IPS-15b (cell line): ENCODE measurements at regions not wholly inside any gene's neighbourhood (a gene's known extent, or its start where the extent isn't known, plus 50 kb on each side); places are given as distances from the start of the nearest gene placed in this dataset.
"Not testable (repeated sequence)": the region's sequence is repeated elsewhere in the genome, so short reads cannot be mapped to it uniquely, and the experiment has no call there.

ENCODE experiments used
- H3K27me3 ChIP-seq: one replicate; pipeline ENCODE4 v1.6.1; 2013; ENCODE audit warnings: low read length; ENCODE audit not compliant: control insufficient read depth, insufficient read depth
- H3K36me3 ChIP-seq: one replicate; pipeline ENCODE4 v1.6.1; 2013; ENCODE audit warnings: low read length; ENCODE audit not compliant: control insufficient read depth, insufficient read depth
- H3K4me1 ChIP-seq: one replicate; pipeline ENCODE4 v1.6.1; 2013; ENCODE audit warnings: mild to moderate bottlenecking, low read length; ENCODE audit not compliant: control insufficient read depth, insufficient read depth
- H3K4me3 ChIP-seq: one replicate; pipeline ENCODE4 v1.5.1; 2013; ENCODE audit warnings: low read depth, low read length
- H3K9ac ChIP-seq: one replicate; pipeline ENCODE4 v1.6.1; 2013; ENCODE audit warnings: low read depth, mild to moderate bottlenecking, low read length
- H3K9me3 ChIP-seq: one replicate; pipeline ENCODE4 v1.6.1; 2013; ENCODE audit warnings: mild to moderate bottlenecking, low read length; ENCODE audit not compliant: control insufficient read depth, insufficient read depth

- Histone ChIP-seq H3K4me1 (no peaks in the 10 kb centered on the region), H3K9ac (no peak overlapping the region), H3K4me3 (no peak overlapping the region), H3K36me3 (no peaks in the 10 kb centered on the region), H3K9me3 (peaks cover 2% of the 10 kb centered on the region), H3K27me3 (no peaks in the 10 kb centered on the region)
Measured at GRCh38 chr9:102728946-102729345, 266.2 kb upstream of the CYLC2 start.

GRCh38 chr9:102714184-102714583 lies 280.9 kb upstream of the CYLC2 start:
- no peak overlapping the region for H3K9ac ChIP-seq
- H3K4me3 ChIP-seq = no peak overlapping the region
- peaks cover 9% of the 10 kb centered on the region for H3K9me3 ChIP-seq
- no peaks in the 10 kb centered on the region for H3K27me3 ChIP-seq
- no peaks in the 10 kb centered on the region for H3K36me3 ChIP-seq
- H3K4me1 ChIP-seq = no peaks in the 10 kb centered on the region

- H3K27me3 ChIP-seq, H3K36me3 ChIP-seq, H3K4me3 ChIP-seq, H3K4me1 ChIP-seq, H3K9me3 ChIP-seq, H3K9ac ChIP-seq: not testable (repeated sequence)
Measured at GRCh38 chr9:102712910-102713309, 282.2 kb upstream of the CYLC2 start.

- Histone ChIP-seq H3K4me3 (no peak overlapping the region), H3K4me1 (no peaks in the 10 kb centered on the region), H3K9me3 (no peaks in the 10 kb centered on the region), H3K9ac (no peak overlapping the region), H3K36me3 (no peaks in the 10 kb centered on the region), H3K27me3 (no peaks in the 10 kb centered on the region)
Measured at GRCh38 chr9:102700936-102701335, 294.2 kb upstream of the CYLC2 start.

GRCh38 chr9:102669220-102669619 lies 325.9 kb upstream of the CYLC2 start:
- Histone ChIP-seq H3K9me3 (no peaks in the 10 kb centered on the region), H3K9ac (no peak overlapping the region), H3K27me3 (no peaks in the 10 kb centered on the region), H3K36me3 (no peaks in the 10 kb centered on the region), H3K4me3 (no peak overlapping the region), H3K4me1 (no peaks in the 10 kb centered on the region)

- Histone ChIP-seq H3K27me3 (no peaks in the 10 kb centered on the region), H3K4me1 (no peaks in the 10 kb centered on the region), H3K36me3 (no peaks in the 10 kb centered on the region), H3K4me3 (no peak overlapping the region), H3K9ac (no peak overlapping the region), H3K9me3 (no peaks in the 10 kb centered on the region)
Measured at GRCh38 chr9:102652471-102652870, 342.7 kb upstream of the CYLC2 start.

- H3K36me3 ChIP-seq = no peaks in the 10 kb centered on the region
- H3K4me3 ChIP-seq = no peak overlapping the region
- no peaks in the 10 kb centered on the region for H3K27me3 ChIP-seq
- no peaks in the 10 kb centered on the region for H3K4me1 ChIP-seq
- no peak overlapping the region for H3K9ac ChIP-seq
- no peaks in the 10 kb centered on the region for H3K9me3 ChIP-seq
Measured at GRCh38 chr9:102650896-102651295, 344.2 kb upstream of the CYLC2 start.

- Histone ChIP-seq H3K36me3 (no peaks in the 10 kb centered on the region), H3K27me3 (no peaks in the 10 kb centered on the region), H3K4me3 (no peak overlapping the region), H3K9me3 (no peaks in the 10 kb centered on the region), H3K9ac (no peak overlapping the region), H3K4me1 (peaks cover 14% of the 10 kb centered on the region)
Measured at GRCh38 chr9:102642651-102643050, 352.5 kb upstream of the CYLC2 start.

- Histone ChIP-seq H3K4me3 (no peak overlapping the region), H3K36me3 (no peaks in the 10 kb centered on the region), H3K4me1 (no peaks in the 10 kb centered on the region), H3K9me3 (no peaks in the 10 kb centered on the region), H3K27me3 (no peaks in the 10 kb centered on the region), H3K9ac (no peak overlapping the region)
Measured at GRCh38 chr9:102631559-102631958, 363.6 kb upstream of the CYLC2 start.

- Histone ChIP-seq H3K9ac (no peak overlapping the region), H3K9me3 (no peaks in the 10 kb centered on the region), H3K36me3 (no peaks in the 10 kb centered on the region), H3K27me3 (no peaks in the 10 kb centered on the region), H3K4me1 (no peaks in the 10 kb centered on the region), H3K4me3 (no peak overlapping the region)
Measured at GRCh38 chr9:102609461-102609860, 385.7 kb upstream of the CYLC2 start.

- not testable (repeated sequence) for H3K4me3 ChIP-seq, H3K9me3 ChIP-seq, H3K36me3 ChIP-seq, H3K4me1 ChIP-seq, H3K9ac ChIP-seq, H3K27me3 ChIP-seq
Measured at GRCh38 chr9:102603198-102604195, 391.6 kb upstream of the CYLC2 start.

- no peaks in the 10 kb centered on the region for H3K4me1 ChIP-seq
Measured at GRCh38 chr9:102594241-102594640, 400.9 kb upstream of the CYLC2 start.

More at GRCh38 chr9:102594241-102594640, 400.9 kb upstream of the CYLC2 start:
- Histone ChIP-seq H3K27me3 (no peaks in the 10 kb centered on the region), H3K4me3 (no peak overlapping the region), H3K9ac (no peak overlapping the region), H3K9me3 (no peaks in the 10 kb centered on the region), H3K36me3 (no peaks in the 10 kb centered on the region)
